HG03060 (cell line): ENCODE measurements at regions not wholly inside any gene's neighbourhood (a gene's known extent, or its start where the extent isn't known, plus 50 kb on each side); places are given as distances from the start of the nearest gene placed in this dataset.

Source experiments
- ATAC-seq: cut with Tn5 transposase; IDR thresholded peaks from one replicate; pipeline ENCODE4 v1.9.1; 2021; ENCODE audit warnings: low read depth, moderate number of reproducible peaks; ENCODE audit not compliant: unreplicated experiment

GRCh38 chr5:4208996-4209395, 613.4 kb downstream of the IRX1 start:
- ATAC-seq: no peak

- ATAC-seq: no peak
Measured at GRCh38 chr5:4212071-4212739, 616.6 kb downstream of the IRX1 start.

- ATAC-seq: no peak
Measured at GRCh38 chr5:4212981-4213819, 617.6 kb downstream of the IRX1 start.

- ATAC-seq: no peak
Measured at GRCh38 chr5:4215143-4215542, 619.5 kb downstream of the IRX1 start.

- ATAC-seq: no peak
Measured at GRCh38 chr5:4216142-4216541, 620.5 kb downstream of the IRX1 start.

- ATAC-seq: no peak
Measured at GRCh38 chr5:4220016-4220415, 624.4 kb downstream of the IRX1 start.

GRCh38 chr5:4221048-4221447, 625.4 kb downstream of the IRX1 start:
- no peak for ATAC-seq

GRCh38 chr5:4222147-4222546, 626.5 kb downstream of the IRX1 start:
- no peak for ATAC-seq

GRCh38 chr5:4222821-4223220, 627.2 kb downstream of the IRX1 start:
- ATAC-seq: no peak

- no peak for ATAC-seq
Measured at GRCh38 chr5:4225741-4226140, 630.1 kb downstream of the IRX1 start.

- no peak for ATAC-seq
Measured at GRCh38 chr5:4226565-4226964, 630.9 kb downstream of the IRX1 start.

GRCh38 chr5:4228708-4229107, 633.1 kb downstream of the IRX1 start:
- ATAC-seq: no peak

GRCh38 chr5:4229414-4230292, 634.0 kb downstream of the IRX1 start:
- ATAC-seq: no peak

- ATAC-seq: no peak
Measured at GRCh38 chr5:4230471-4230785, 634.8 kb downstream of the IRX1 start.

GRCh38 chr5:4230786-4231641, 635.4 kb downstream of the IRX1 start:
- no peak for ATAC-seq

GRCh38 chr5:4232084-4232483, 636.5 kb downstream of the IRX1 start:
- ATAC-seq: no peak

- ATAC-seq: no peak
Measured at GRCh38 chr5:4233671-4234070, 638.0 kb downstream of the IRX1 start.

- no peak for ATAC-seq
Measured at GRCh38 chr5:4243479-4244264, 648.0 kb downstream of the IRX1 start.

GRCh38 chr5:4244306-4244705, 648.7 kb downstream of the IRX1 start:
- no peak for ATAC-seq

- no peak for ATAC-seq
Measured at GRCh38 chr5:4245076-4245475, 649.4 kb downstream of the IRX1 start.
